A673 (cell line): ENCODE measurements at regions not wholly inside any gene's neighbourhood (a gene's known extent, or its start where the extent isn't known, plus 50 kb on each side); places are given as distances from the start of the nearest gene placed in this dataset.

Source experiments
- BruUV-seq: library from RNA; stranded (reverse); fragments of 400-500 nt; replicated peaks from 2 replicates; lab custom pipeline; 2021; lab: Mats Ljungman, UMichigan
- CTCF ChIA-PET: fragments of 300-600 bp; sonication (Branson Sonifier 250); formaldehyde crosslinking; loops from one replicate; lab custom pipeline; 2022; ENCODE audit warnings: antibody characterized with exemption; lab: Charles Lee
- POLR2A ChIA-PET: fragments of 300-600 bp; sonication (Branson Sonifier 250); formaldehyde crosslinking; loops from one replicate; lab custom pipeline; 2022; ENCODE audit warnings: antibody characterized with exemption; ENCODE audit not compliant: low non-redundant PET; lab: Charles Lee
- DNase-seq: peaks from one replicate; pipeline ENCODE4 v3.0.0-alpha.2; 2015; ENCODE audit warnings: low spot score
- H3K27ac ChIP-seq: fragments of 200-600 bp; sonication (generic); 2 replicates; pipeline ENCODE4 v1.5.1; 2016; ENCODE audit warnings: mixed run types, low read depth, mild to moderate bottlenecking, mixed read lengths, antibody characterized with exemption, low read length; ENCODE audit not compliant: poor library complexity, severe bottlenecking
- H3K27me3 ChIP-seq: fragments of 200-600 bp; sonication (generic); replicated peaks from 2 replicates; pipeline ENCODE4 v1.6.1; 2017; ENCODE audit warnings: mixed run types, low read depth, mild to moderate bottlenecking, mixed read lengths, antibody characterized with exemption, low read length; ENCODE audit not compliant: insufficient read depth, poor library complexity
- H3K36me3 ChIP-seq: fragments of 200-600 bp; sonication (generic); 2 replicates; pipeline ENCODE4 v1.6.1; 2016; ENCODE audit warnings: mixed run types, mild to moderate bottlenecking, mixed read lengths, antibody characterized with exemption, low read length; ENCODE audit not compliant: insufficient read depth, poor library complexity, severe bottlenecking
- H3K4me1 ChIP-seq: fragments of 200-600 bp; sonication (generic); 2 replicates; pipeline ENCODE4 v1.6.1; 2017; ENCODE audit warnings: mixed run types, mild to moderate bottlenecking, mixed read lengths, antibody characterized with exemption, low read length; ENCODE audit not compliant: insufficient read depth, poor library complexity, severe bottlenecking
- H3K4me3 ChIP-seq: fragments of 200-600 bp; sonication (generic); 2 replicates; pipeline ENCODE4 v1.5.1; 2016; ENCODE audit warnings: low read depth, mixed run types, mild to moderate bottlenecking, mixed read lengths, low read length; ENCODE audit not compliant: poor library complexity, severe bottlenecking
- H3K9me3 ChIP-seq: fragments of 200-600 bp; sonication (generic); 2 replicates; pipeline ENCODE4 v1.6.1; 2016; ENCODE audit warnings: mixed run types, low read depth, mild to moderate bottlenecking, mixed read lengths, antibody characterized with exemption, low read length; ENCODE audit not compliant: poor library complexity, severe bottlenecking
- EZH2 ChIP-seq: fragments of 200-600 bp; sonication (generic); IDR thresholded peaks from 2 replicates; pipeline ENCODE4 v1.6.1; 2017; ENCODE audit warnings: borderline replicate concordance, low read depth, mild to moderate bottlenecking, mixed read lengths, antibody characterized with exemption, low read length; ENCODE audit not compliant: poor library complexity, severe bottlenecking
- intact Hi-C: fragments of 100-400 bp; cut with micrococcal nuclease; formaldehyde crosslinking; loops from one replicate; pipeline ENCODE4 v1.10.0; 2022; ENCODE audit not compliant: unreplicated experiment
- TF ChIP-seq, protein P1 (sequence below): fragments of 300-800, 200-600 bp; sonication (generic); conservative IDR thresholded peaks from 2 replicates; pipeline ENCODE4 v1.5.1; 2017; ENCODE audit warnings: low read depth, mild to moderate bottlenecking, antibody characterized with exemption, low read length, moderate library complexity, mixed read lengths

DNA sequence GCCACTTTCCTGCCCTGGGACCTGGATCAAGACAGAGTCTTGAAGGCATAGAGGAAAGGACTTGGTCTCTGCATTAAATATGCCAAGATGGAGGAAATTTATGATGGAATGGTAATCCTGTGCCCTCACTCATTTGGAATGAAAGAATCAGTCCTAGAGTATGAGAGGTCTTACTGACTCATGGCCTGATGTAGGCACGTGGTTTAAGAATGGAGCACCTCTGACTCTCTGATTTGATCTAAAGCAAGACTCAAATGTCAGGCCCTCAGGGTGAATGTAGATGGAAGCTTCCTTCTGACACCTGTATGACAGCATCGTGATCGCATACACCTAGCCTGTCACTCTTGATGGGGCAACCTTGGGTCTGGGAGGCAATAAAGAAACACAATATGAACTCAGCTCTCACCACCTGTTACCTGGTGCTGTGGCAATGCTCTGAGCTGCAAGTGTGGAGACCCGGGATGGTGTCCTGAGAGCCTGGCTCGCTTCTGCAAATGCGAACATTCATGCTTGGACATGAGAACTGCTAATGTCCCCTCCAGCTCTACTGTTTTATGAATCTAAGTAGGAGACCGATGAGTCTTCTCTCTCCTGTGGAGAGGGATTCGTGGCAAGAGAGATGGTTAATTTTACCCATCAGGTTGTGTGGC lies 229.9 kb downstream of the ABCC12 start:
- Histone ChIP-seq H3K36me3 (no peaks in the 10 kb centered on the region), H3K4me3 (no peak overlapping the region), H3K27me3 (no peaks in the 10 kb centered on the region), H3K4me1 (no peaks in the 10 kb centered on the region), H3K9me3 (no peaks in the 10 kb centered on the region), H3K27ac (no peak overlapping the region)
- POLR2A ChIA-PET: no interaction called here
- DNase-seq: no peak
- TF ChIP-seq, protein P1, sequence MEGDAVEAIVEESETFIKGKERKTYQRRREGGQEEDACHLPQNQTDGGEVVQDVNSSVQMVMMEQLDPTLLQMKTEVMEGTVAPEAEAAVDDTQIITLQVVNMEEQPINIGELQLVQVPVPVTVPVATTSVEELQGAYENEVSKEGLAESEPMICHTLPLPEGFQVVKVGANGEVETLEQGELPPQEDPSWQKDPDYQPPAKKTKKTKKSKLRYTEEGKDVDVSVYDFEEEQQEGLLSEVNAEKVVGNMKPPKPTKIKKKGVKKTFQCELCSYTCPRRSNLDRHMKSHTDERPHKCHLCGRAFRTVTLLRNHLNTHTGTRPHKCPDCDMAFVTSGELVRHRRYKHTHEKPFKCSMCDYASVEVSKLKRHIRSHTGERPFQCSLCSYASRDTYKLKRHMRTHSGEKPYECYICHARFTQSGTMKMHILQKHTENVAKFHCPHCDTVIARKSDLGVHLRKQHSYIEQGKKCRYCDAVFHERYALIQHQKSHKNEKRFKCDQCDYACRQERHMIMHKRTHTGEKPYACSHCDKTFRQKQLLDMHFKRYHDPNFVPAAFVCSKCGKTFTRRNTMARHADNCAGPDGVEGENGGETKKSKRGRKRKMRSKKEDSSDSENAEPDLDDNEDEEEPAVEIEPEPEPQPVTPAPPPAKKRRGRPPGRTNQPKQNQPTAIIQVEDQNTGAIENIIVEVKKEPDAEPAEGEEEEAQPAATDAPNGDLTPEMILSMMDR: no peak
- no peak for TF ChIP-seq EZH2
- BruUV-seq: no TSS peak
- intact Hi-C loops: no loop called here
- CTCF ChIA-PET: no interaction called here

DNA sequence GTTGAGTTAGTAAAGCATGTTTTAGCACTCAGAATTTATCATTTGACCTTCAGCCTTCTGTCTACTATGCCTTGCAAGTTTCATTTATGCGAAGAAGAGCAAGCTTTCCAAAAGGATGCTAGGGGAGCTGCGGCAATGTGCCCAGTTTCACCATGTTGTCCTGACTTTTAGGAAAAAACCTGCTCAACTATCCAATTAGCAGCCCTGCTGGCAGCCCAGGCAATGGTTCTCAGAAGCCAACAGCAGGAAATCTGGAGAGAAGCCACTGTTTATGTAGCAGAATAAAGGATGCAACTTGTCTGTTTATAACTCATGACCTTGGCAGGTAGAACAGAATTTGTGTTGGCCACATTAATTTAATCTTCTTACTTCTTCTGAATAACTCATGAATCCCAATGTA lies 230.8 kb downstream of the ABCC12 start:
- no peaks in the 10 kb centered on the region for H3K4me1 ChIP-seq
- TF ChIP-seq, protein P1: no peak
- no peak for TF ChIP-seq EZH2
- DNase-seq: no peak
- H3K27ac ChIP-seq: no peak overlapping the region
- H3K4me3 ChIP-seq: no peak overlapping the region
- BruUV-seq: no TSS peak
- H3K9me3 ChIP-seq: no peaks in the 10 kb centered on the region
- CTCF ChIA-PET: no interaction called here
- H3K36me3 ChIP-seq: no peaks in the 10 kb centered on the region
- peaks cover 5% of the 10 kb centered on the region for H3K27me3 ChIP-seq
- intact Hi-C loops: no loop called here
- POLR2A ChIA-PET: no interaction called here

DNA sequence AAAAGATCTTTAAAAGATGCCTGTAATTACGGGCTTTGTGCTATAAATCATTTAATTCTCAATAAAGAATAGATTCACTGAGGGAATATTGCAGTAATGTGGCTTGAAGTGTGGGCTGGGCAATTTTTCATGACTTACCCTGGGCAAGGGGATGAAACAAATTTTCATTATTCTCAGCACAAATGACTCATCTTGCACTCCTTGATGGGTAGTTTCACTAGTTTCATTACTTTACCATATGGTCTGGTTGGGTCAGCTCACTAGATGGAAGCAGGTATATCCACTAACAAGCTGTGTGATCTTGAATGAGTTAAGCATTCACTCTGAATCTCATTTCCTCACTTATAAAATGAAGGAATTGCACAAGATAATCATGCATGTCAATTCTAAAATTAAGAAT lies 234.3 kb downstream of the ABCC12 start:
- Histone ChIP-seq H3K36me3 (no peaks in the 10 kb centered on the region), H3K9me3 (no peaks in the 10 kb centered on the region), H3K27me3 (peaks cover 16% of the 10 kb centered on the region), H3K4me3 (no peak overlapping the region), H3K27ac (no peak overlapping the region), H3K4me1 (no peaks in the 10 kb centered on the region)
- DNase-seq: no peak
- ChIA-PET CTCF (no interaction called here), POLR2A (no interaction called here)
- no TSS peak for BruUV-seq
- TF ChIP-seq, protein P1: no peak
- no peak for TF ChIP-seq EZH2
- intact Hi-C loops: no loop called here
